Progenitor cell of endocrine pancreas (in vitro differentiated cells): ENCODE measurements at regions not wholly inside any gene's neighbourhood (a gene's known extent, or its start where the extent isn't known, plus 50 kb on each side); places are given as distances from the start of the nearest gene placed in this dataset. TPM values are rescaled to one million over a fixed set of nuclear protein-coding genes. Genes with fewer than 3 reads are reported as not detected.

Experiments
- DNase-seq: peaks from one replicate; pipeline ENCODE4 v3.0.0; 2021; ENCODE audit warnings: low spot score; ENCODE audit not compliant: unreplicated experiment
- H3K27ac Mint-ChIP-seq: 2 replicates; pipeline ENCODE4 v1.8.0; 2021; ENCODE audit warnings: mild to moderate bottlenecking, moderate library complexity, mixed read lengths
- H3K27me3 Mint-ChIP-seq: 2 replicates; pipeline ENCODE4 v1.8.0; 2021; ENCODE audit warnings: mixed read lengths
- H3K36me3 Mint-ChIP-seq: 2 replicates; pipeline ENCODE4 v1.8.0; 2022; ENCODE audit warnings: mixed read lengths; ENCODE audit not compliant: insufficient read depth
- H3K4me1 Mint-ChIP-seq: 2 replicates; pipeline ENCODE4 v1.8.0; 2021; ENCODE audit warnings: low read depth, mixed read lengths
- H3K4me3 Mint-ChIP-seq: 2 replicates; pipeline ENCODE4 v1.8.0; 2021; ENCODE audit warnings: low read depth, mild to moderate bottlenecking, moderate library complexity, mixed read lengths
- H3K9me3 Mint-ChIP-seq: 2 replicates; pipeline ENCODE4 v1.8.0; 2021; ENCODE audit warnings: low read depth, mixed read lengths
- microRNA-seq: library from miRNA; unstranded; fragments of <30 nt; microRNA quantifications from one replicate; pipeline ENCODE4 v1.1.0, GENCODE V29; 2020; ENCODE audit warnings: borderline number of aligned reads; ENCODE audit not compliant: unreplicated experiment
- TF ChIP-seq, protein P1 (sequence below): fragments of 200-600 bp; sonication (generic); IDR thresholded peaks from one replicate; pipeline ENCODE4 v1.5.0; 2021; ENCODE audit warnings: antibody characterized with exemption, mild to moderate bottlenecking; ENCODE audit not compliant: unreplicated experiment

DNA sequence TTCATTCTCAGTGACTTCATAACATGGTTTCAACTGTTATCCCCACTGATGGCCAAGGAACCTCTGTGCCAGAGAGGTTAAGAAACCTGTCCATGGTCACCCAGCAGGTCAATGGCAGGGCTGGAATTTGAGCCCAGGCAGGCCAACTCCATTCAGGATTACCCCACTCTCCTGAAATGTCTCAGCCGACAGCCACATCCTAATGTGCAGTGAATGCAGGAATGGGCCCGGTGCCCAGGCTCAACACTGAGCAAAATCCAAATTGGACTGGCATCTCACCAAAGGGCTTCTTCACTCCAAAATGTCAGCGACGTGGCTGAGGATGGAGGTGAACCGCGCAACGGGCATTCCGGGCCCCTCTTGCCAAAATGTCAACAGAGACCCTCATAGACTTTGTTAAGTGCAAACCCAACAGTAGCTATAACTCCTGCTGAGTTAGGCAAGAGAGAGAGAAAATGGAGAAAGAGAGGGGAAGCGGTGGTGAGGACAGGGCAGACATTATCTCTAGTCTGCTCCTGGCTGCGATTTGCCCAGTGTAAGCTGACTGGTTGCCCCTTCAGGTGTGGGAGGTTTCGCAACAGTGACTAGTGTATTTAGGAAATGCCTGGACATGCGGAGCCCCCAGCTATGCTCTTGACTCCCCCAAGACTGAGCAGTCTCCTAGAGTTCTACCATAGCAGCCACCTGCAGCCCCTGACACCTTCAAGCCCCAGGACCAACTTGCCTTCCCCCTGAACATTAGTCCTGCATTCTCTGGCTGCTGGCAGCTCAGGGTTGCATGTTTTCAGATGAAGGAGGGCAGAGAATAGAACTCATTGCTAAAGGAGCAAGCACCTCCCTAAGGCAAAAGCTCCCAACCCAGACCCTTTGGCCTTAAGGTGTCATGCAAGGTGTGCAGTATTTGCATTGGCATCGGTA lies 167.7 kb downstream of the ANAPC1 start:
- TF ChIP-seq, protein P1, sequence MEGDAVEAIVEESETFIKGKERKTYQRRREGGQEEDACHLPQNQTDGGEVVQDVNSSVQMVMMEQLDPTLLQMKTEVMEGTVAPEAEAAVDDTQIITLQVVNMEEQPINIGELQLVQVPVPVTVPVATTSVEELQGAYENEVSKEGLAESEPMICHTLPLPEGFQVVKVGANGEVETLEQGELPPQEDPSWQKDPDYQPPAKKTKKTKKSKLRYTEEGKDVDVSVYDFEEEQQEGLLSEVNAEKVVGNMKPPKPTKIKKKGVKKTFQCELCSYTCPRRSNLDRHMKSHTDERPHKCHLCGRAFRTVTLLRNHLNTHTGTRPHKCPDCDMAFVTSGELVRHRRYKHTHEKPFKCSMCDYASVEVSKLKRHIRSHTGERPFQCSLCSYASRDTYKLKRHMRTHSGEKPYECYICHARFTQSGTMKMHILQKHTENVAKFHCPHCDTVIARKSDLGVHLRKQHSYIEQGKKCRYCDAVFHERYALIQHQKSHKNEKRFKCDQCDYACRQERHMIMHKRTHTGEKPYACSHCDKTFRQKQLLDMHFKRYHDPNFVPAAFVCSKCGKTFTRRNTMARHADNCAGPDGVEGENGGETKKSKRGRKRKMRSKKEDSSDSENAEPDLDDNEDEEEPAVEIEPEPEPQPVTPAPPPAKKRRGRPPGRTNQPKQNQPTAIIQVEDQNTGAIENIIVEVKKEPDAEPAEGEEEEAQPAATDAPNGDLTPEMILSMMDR = no peak
- H3K27me3 Mint-ChIP-seq = no peaks in the 10 kb centered on the region
- no peak for DNase-seq
- H3K27ac Mint-ChIP-seq = no peak overlapping the region
- no peaks in the 10 kb centered on the region for H3K4me1 Mint-ChIP-seq
- H3K36me3 Mint-ChIP-seq = no peaks in the 10 kb centered on the region
- peaks cover 6% of the 10 kb centered on the region for H3K9me3 Mint-ChIP-seq
- H3K4me3 Mint-ChIP-seq = no peak overlapping the region

DNA sequence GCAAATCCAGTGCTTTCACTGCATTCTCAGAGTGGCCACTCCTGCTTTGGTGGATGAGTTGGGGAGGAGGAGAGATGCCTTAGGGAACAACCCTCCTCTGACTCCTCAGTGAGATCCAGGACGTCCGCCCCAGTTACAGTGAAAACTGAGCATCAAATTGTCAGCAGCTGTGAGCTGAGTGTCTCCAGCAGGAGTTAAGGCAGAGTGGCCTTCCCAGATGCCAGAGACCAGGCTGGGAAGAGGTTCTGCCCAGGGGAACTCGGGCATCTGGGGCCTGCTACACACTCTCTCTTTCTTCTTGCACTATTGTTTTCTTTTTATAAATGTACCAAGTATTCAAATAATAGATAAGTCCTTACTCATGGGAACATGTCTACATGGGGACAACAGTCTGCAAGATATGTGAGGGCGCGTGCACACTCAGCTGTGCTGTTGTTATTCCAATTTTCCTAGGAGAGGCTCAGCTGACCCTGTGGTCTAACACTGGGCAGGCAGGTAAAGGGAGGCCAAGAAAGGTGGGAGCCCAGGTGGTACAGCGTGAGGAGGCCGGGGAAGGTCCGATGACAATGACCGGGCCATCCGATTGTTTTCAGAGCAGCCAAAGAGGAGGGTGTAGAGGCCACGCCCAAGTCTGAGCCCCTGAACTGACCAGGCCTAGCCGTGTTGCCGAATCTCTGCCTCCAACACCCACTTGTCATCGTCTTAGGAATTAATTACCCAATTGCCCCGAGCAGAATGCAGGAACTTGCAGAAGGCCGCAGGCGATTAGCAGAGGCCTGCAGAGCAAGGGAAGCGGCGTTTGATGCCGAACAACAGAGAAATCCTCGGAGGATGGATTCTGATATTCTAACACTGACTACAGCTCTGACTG lies 166.9 kb downstream of the ANAPC1 start:
- no peak for DNase-seq
- H3K36me3 Mint-ChIP-seq = no peaks in the 10 kb centered on the region
- no peak overlapping the region for H3K27ac Mint-ChIP-seq
- H3K4me3 Mint-ChIP-seq = no peak overlapping the region
- H3K9me3 Mint-ChIP-seq = peaks cover 3% of the 10 kb centered on the region
- no peaks in the 10 kb centered on the region for H3K4me1 Mint-ChIP-seq
- H3K27me3 Mint-ChIP-seq = no peaks in the 10 kb centered on the region
- TF ChIP-seq, protein P1 = no peak

Small RNA genes in the stretch of these regions (microRNA-seq; reads per million reads assigned to microRNA genes)
- not detected for gene MIR4435-2
